Activated T-helper 9 cell treated with anti-CD3 and anti-CD28 coated beads, Interleukin-2, amount 50 U/mL, for 16 hours (primary cell): ENCODE measurements at regions not wholly inside any gene's neighbourhood (a gene's known extent, or its start where the extent isn't known, plus 50 kb on each side); places are given as distances from the start of the nearest gene placed in this dataset.
A peak's percentile ranks its signal among the peaks of the same experiment; 100 is the strongest.

ENCODE experiments used
- DNase-seq: peaks from one replicate; pipeline ENCODE4 v3.0.0-alpha.2; 2020; ENCODE audit warnings: low read depth

GRCh38 chr15:38696109-38696727 is 131.6 kb upstream of the RASGRP1 start:
- DNase-seq: peak; percentile 45

GRCh38 chr15:38696790-38697495 is 132.3 kb upstream of the RASGRP1 start:
- no peak for DNase-seq

- DNase-seq: no peak
Measured at GRCh38 chr15:38698254-38698653, 133.6 kb upstream of the RASGRP1 start.

GRCh38 chr15:38699633-38700230 is 135.1 kb upstream of the RASGRP1 start:
- DNase-seq: peak; percentile 40

- no peak for DNase-seq
Measured at GRCh38 chr15:38701149-38701548, 136.5 kb upstream of the RASGRP1 start.

- DNase-seq: no peak
Measured at GRCh38 chr15:38702178-38702912, 137.7 kb upstream of the RASGRP1 start.

DNA sequence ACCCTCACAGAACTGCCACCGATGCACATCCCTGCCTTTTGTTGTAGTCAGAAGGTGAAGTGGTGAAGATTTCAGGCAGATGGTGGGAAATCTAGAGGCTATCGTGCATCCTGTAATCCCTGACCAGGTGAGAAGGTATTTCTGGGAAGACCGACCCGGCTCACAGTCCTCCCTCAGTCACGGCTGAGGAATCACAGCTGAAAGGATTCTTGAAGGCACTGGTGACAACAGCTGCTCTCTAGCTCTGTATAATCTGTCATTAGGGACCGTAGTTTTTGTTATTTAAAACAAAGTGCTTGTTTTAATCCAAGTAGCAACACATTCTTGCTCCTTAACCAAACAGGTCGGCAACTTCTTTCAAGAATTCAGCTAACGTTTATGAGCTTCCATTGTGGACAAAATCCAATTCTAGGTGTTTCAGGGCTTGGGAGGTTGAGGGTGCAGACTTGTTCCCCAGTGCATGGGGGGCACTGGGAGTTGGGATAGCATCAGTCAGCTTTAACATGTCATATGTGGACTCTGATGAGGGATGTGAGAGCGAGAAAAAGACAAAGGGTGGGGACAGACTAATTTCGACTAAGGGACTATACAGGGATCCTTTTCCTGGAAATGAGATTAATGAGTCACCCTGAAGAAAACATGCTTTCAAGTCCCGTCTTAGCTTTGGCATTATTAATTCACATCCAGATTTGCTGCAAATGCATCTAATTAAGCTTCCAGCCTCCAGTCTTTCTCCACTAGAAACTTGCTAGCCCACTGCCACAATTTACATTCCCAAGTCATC is 141.0 kb upstream of the RASGRP1 start:
- DNase-seq: no peak

- DNase-seq: no peak
Measured at GRCh38 chr15:38706956-38707355, 142.3 kb upstream of the RASGRP1 start.

DNA sequence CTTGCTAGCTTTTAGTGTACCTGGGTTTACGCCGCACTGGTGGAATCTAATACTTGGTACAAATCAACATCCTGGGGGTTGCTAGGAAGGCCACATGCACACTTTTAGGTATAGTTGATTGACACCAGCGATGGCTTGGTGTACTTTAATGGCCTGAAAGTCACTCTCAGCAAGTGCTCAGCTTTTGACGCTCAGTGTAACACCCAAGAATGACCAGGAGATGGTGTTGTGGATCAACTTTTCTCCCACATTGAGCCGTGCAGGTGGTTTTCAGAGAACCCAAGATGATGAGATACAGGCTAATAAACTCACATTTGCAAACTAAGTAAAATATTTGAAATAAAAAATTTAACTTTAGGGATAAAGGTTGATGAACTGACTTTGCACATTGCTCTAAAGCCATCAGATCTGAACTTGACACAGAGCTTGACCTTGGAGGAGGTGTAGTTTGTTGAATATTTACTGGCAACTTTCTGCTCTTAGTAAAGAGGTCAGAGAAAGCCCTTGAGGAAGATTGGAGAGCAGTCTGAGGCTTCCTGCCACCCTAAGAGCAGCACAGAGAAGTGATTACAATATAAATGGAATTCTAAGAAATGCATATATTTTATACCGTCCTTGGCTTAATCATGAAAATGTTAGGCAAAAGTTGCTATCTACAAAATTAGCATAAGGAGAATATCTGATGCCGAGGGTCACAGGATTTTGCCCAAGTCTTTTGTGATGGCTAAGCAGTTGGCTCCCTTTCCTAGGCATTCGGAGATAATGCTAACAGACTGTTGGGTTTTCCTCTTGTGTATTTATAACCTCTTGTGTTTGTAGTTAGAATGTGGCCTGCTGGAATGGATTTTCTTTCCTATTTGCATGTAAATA is 143.4 kb upstream of the RASGRP1 start:
- DNase-seq: no peak

GRCh38 chr15:38708672-38709180 is 144.1 kb upstream of the RASGRP1 start:
- DNase-seq: no peak

DNA sequence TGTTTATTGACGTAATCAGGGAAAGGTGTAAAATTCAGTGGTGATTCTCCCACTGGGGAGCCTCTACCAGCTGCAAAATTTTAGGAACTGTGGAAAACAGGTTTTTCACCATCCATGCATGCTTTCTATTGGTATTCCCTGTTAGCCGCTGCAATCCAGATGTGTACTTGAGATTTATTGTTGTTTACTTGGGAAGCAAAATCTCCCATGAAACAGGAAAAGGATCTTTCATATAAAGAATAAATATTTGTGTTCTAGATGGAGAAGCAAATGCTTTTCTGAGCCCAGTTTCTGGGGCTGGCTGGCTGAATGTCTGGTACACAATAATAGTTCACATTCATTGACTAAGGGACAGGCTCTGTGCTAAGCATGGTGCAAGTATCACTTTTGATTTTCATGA is 144.6 kb upstream of the RASGRP1 start:
- no peak for DNase-seq

GRCh38 chr15:38714309-38715072 is 149.9 kb upstream of the RASGRP1 start:
- no peak for DNase-seq

- DNase-seq: no peak
Measured at GRCh38 chr15:38720893-38721567, 156.4 kb upstream of the RASGRP1 start.

GRCh38 chr15:38721568-38721945 is 156.9 kb upstream of the RASGRP1 start:
- no peak for DNase-seq

DNA sequence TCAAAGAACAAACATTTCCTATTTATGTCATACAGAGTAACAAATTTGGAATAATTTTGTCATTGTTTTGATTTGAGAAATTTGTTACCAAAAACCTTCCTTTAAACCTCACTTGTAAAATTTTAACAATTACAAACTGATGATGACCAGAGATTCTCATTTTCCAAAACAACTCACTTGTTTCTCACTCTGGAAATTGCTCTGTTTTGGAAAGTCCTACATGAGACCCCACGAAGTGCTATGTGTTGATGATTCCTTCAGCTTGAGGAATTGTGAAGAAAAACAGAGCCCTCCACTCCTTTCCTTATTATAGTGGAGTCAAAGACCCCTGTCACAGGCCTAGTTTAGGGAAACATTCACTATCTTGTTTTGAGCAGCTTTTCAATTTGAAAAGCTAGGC is 157.6 kb upstream of the RASGRP1 start:
- DNase-seq: no peak

- no peak for DNase-seq
Measured at GRCh38 chr15:38724827-38725226, 160.2 kb upstream of the RASGRP1 start.

DNA sequence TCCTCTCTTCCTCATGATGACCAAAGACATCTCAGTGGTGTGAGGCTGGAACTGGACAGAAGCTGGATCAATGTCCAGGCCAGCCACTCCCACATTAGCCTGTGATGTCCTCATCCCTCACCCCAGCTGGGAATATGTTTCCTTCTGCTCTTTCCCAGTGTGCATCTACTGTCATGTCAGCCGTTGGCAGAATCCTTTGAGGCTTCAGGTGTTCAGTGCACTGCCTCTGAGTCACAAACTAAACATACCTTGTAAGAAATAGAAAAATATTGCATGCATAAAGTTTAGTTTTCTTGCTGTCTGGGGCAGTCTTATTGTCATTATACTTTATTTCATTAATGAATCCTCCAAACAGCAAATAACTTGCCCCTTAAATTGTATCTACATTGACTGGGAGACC is 161.6 kb upstream of the RASGRP1 start:
- no peak for DNase-seq

GRCh38 chr15:38733331-38733730 is 168.7 kb upstream of the RASGRP1 start:
- no peak for DNase-seq

- no peak for DNase-seq
Measured at GRCh38 chr15:38740206-38740605, 175.6 kb upstream of the RASGRP1 start.

GRCh38 chr15:38743147-38743546 is 178.5 kb upstream of the RASGRP1 start:
- DNase-seq: no peak
